ENCODE measurements at regions not wholly inside any gene's neighbourhood (a gene's known extent, or its start where the extent isn't known, plus 50 kb on each side); places are given as distances from the start of the nearest gene placed in this dataset.

DNA sequence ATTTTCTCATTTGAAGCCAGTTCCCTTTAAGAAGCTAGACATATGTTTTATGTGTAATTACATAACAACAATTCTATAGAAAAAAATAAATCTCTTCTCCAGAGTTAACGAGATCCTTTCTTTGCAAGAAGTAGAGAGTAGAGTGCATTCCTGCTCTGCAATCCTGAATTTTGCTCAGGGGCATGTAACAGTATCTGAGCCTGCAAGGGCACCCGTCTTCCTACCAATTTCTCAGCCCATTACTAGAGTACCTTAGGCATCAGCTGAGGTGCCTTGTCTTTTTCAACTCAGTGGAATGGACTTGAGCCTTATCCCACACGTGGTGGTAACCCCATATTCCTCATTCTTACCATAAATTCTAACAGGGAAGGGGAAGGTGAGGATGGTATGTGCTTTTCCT is 205.9 kb downstream of the IKZF2 start:
- DNase-seq, result no peak

DNA sequence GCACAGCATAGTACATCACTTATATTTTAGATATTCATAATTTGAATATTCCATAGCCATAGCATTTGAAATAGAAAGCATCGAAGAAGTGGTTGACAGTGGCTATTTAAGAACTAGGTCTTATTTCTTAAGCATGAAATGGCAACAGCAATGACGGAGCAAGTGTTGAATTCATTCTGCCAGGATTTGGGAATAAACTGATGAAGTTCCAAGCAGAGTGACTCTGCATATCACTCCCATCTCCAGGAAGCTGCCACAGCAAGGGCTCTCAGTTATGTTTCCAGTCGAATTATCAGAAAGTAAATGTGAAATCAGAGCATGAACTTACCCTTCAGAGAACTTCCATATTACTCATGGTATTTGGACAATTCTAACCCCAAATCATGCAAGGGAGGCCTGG is 208.1 kb downstream of the IKZF2 start:
- no peak for DNase-seq

- DNase-seq, result no peak
Observed at GRCh38 chr2:212941361-212941760, 210.1 kb downstream of the IKZF2 start.

DNA sequence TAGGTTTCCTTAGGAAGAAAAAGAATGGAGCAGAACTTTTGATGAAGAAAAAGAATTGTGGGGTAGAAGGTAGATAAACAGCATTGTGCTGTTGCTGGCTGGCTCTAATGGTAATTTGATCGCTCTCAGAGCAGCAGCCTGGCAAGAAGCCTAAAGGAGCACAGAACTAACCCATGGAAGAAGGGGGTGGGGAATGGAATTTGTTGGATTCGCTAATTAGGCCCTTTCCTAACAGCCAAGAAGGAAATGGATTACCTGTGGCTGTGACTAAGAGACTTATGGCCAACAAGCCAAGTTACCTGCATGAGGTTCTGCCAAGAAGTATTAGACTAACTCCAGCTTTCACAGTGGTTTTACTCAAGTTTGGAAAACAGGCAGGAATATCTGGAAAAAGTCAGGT is 210.6 kb downstream of the IKZF2 start:
- DNase-seq, result no peak

DNA sequence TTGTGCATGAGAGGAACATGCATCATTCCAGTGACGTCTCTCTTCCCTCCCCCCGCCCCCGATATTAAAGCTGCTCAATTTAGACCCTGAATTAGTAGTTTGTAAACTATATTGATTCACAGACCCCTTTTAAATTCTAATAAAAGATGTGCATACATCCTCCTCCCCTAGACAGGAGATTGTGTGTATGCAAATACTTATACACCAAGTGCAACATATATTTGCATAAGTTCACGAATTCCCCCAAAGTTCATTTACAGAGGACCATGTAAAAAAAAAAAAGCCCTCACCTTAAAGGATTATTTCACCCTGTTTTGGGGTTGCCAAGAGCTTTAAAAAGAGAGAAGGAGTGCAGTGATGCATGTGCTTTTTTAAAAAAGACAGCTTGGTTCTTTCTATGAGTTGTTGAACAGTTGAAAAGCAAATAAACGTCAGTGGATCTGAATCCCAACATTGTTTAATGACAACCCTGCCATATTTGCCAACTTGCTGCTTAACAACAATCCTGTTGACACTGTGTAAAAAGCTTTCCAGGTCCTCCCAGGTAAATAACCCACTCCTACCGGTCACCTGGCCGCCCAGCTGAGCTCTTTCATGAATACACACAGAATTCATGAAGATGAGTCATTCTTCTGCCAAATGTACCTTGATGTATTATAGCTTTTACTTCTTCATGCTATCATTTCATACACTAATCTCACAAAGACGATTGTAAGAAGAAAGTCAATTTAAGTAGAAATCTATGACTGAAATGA is 211.5 kb downstream of the IKZF2 start:
- DNase-seq, result no peak

DNA sequence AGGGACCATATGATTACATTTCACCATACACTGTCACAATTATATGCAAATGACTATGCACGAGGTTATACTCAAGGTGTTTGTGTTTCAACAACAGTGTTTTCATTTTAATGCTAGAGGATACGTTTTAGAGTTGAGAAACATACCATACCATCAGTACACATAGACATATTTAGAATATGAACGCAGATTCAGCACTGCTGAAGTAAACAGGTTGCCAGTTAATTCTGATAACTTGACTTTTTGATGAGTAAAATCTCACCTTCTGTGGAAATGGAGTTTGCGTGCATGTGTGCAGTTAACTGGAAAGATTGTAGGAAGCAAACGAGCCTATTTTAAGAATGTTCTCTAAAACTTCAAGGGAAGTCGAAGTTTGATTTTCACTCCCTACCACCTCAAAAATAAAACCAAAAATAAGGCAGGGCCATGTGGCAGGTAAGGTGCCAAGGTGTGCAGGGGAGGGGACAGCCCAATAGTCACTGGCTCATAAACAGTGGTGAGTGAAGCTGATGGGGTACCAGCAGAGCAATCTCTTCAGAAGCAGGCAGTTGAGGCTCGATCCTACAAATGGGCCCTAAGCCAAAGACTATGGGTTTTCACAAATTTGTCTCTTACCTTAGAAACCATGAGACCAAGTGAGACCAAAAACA is 213.1 kb downstream of the IKZF2 start:
- DNase-seq, result no peak

DNA sequence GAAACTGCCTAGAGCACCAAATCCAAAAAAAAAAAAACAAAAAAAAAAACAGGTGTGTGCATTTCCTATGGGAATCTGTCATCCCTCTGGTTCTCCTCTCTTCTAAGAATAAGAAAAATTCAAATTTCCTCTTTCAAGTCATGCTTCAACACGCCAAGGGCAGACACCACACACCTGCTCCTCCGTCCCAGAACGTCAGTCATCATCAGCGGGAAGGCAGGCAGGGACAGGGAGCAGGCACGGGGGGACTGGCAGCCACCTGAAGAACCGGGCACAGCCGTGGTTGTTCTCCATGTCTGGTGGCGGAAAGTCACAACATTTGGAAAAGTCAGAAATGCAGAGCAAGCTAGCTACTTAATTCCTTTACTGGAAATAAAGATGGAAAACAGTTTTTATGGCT is 214.8 kb downstream of the IKZF2 start:
- no peak for DNase-seq

GRCh38 chr2:212935752-212936151 is 215.7 kb downstream of the IKZF2 start:
- DNase-seq, result no peak

DNA sequence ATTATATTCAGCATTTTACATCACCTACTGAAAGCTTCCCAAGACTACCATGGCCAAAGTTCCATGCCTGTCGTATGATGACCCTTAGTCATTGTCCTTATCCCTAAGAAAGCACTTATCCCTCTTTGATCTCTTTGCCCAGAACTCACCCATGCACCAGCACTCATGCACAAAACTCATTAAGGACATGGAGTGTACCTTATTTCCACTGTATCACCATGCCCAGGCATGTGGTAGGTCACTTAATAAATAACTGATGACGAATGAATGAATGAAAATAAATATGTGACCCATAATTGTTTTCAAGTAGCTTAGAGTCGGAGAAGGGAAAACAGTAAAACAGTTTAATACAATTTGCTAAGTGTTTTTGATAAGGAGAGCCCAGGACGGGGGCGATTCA is 220.1 kb downstream of the IKZF2 start:
- DNase-seq, result no peak

DNA sequence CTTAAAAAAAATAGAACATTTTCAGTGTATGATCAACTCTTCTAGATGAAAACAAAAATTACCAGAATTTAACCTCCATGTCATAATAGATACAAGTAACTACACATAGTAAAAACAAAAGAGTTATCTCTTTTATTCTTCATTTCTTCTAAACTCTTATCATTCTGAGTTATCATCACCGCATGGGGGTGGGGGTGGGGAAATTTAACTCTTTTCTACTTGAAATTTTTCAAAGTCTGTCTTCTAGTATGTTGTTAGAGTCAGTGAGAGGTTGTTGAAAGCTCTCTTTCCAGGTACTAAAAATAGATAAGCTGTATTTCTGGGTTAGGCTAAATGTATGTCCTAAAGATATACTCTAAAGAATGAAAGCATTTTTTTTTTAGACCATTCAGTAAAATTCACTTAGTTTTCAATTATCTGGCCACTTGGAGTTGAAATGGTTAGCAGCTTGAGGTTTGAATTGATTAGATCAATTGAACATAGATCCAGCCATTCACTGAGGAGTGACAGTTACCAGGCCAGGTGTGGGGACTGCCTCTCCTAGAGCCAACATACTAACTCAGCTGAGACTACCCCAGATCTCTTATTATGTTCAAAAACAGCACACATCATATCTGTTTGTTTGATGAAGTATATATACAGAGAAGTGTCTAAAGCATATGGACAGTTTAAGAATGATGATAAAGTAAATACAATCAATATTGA is 220.7 kb downstream of the IKZF2 start:
- DNase-seq, result no peak

DNA sequence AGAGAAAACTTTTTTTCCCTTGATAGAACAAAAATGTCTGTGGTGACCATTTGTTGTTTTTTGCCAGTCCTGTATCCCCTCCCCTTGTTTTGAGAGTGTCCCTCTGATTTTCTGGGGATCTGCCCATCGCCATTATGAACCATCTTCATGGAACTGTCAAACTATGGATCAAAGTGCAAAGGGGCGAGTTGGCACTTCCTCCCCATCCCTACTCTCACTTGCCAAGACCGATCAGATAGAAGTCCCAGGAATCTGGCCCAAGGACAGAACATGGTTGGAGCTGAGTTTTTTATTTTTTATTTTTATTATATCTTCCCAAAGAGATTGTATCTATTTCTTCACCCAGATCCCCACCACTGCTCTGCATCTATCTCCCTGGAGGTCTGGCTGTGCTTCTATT is 221.4 kb downstream of the IKZF2 start:
- no peak for DNase-seq

- no peak for DNase-seq
Observed at GRCh38 chr2:212929116-212929515, 222.3 kb downstream of the IKZF2 start.

DNA sequence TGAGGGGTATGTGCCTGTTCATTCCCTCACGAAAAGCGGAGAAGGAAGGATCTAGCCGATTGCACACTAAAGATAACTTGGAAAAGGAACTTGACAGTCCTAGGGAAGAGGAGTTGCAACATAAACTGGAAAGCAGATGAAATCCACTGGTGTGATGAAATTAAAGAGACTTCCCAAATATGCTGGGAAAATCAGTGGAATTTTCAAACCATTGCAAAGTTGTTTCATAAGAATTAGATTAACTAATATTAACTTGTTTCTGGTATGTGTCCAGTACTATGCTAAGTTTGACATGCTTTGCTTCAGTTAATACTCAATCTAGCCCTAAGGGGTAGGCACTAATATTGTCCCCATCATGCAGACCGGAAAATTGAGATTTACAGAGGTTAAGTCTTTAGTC is 222.7 kb downstream of the IKZF2 start:
- DNase-seq, result no peak

GRCh38 chr2:212926940-212927339 is 224.5 kb downstream of the IKZF2 start:
- no peak for DNase-seq

GRCh38 chr2:212923393-212923792 is 228.0 kb downstream of the IKZF2 start:
- DNase-seq, result no peak

- DNase-seq, result no peak
Observed at GRCh38 chr2:212922701-212923100, 228.7 kb downstream of the IKZF2 start.

DNA sequence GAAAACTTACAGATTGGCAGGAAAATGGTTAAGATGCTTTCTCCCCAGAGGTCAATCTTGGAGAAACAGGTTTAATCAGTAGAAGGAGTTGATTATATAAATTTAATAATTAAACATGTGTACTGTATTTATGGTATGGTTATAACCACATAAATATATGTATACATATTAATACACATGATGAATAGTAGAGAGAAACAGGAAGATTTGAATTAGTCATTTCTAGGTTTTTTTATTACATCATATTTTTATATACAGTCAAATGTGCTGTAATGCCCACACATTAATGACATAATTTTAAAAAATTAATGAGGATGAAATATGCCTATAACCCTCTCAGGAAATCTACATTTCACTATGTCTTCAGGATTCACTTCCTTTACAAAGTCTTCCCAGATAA is 229.7 kb downstream of the IKZF2 start:
- no peak for DNase-seq

- no peak for DNase-seq
Observed at GRCh38 chr2:212921061-212921460, 230.4 kb downstream of the IKZF2 start.

DNA sequence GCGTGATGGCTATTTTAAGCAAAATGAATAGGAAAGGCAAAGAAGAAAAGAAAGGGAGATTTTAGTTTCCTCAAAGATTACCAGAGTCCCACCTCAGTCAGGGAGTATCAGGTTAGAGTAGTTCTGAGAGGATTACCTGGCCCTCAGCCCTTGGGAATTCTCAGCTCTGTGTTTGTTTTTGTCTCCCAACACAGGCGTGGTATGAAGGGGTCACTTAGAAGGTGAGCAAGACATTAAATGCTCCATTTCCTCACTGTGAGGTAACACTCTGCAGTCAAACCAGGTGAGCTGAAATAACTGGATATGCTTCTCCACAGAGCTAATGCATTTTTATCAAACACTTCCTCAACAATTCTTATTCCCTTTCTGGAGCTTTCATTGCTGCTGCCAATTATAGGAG is 232.2 kb downstream of the IKZF2 start:
- no peak for DNase-seq

DNA sequence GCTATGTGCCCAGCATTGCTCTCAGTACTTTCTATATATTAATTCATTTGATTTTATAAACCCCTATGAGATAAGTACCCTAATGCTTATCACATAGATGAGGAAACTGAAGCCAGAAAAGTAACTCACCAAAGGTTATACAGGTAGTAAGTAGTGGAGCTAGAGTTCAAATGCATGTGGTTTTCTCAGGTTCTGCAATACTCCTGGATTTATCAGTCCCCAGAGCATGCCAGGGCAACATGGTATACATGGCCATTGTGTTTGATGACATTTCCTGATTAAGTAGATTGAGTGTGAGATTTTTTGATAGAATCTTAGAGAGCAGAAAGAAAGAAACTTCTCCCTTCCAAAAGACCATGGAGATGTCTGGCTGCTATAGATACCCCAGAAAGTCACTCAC is 233.1 kb downstream of the IKZF2 start:
- DNase-seq, result no peak

GRCh38 chr2:212915121-212915782 is 236.2 kb downstream of the IKZF2 start:
- no peak for DNase-seq

DNA sequence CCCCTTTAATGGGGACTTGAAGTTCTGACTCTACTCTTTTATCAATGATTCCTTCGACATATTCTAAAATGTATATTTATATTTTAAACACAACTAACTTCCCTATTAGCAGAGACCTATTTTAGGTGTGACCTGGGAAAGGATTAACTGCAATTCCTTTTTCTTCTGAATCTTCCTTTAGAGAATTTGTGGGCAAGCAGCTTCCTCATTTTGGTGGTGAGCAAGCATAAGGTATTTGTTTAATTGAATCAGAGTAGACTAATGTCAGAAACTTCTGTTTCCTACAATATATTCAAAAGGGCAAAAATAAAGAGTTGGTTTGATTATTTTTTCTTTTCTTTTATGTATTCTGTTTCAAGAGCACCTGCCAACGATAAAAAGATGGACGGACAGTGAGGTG is 237.0 kb downstream of the IKZF2 start:
- DNase-seq, result no peak

GRCh38 chr2:212913640-212914306 is 237.6 kb downstream of the IKZF2 start:
- no peak for DNase-seq

Measured in activated effector memory CD4-positive, alpha-beta T cell treated with anti-CD3 and anti-CD28 coated beads, Interleukin-2, amount 50 U/mL, for 16 hours (primary cell).